ENCODE measurements at regions not wholly inside any gene's neighbourhood (a gene's known extent, or its start where the extent isn't known, plus 50 kb on each side); places are given as distances from the start of the nearest gene placed in this dataset.
"Not testable (repeated sequence)": the region's sequence is repeated elsewhere in the genome, so short reads cannot be mapped to it uniquely, and the experiment has no call there.

- H3K36me3 ChIP-seq (ENCODE audit: control insufficient read depth, insufficient read depth, low read length): no peaks in the 10 kb centered on the region
- H3K4me3 ChIP-seq (ENCODE audit: insufficient read depth, low read depth, low read length, poor library complexity, severe bottlenecking): no peak overlapping the region
- H3K9me3 ChIP-seq (ENCODE audit: control insufficient read depth, low read length): no peaks in the 10 kb centered on the region
- no peak for DNase-seq
- H3K4me1 ChIP-seq (ENCODE audit: control insufficient read depth, insufficient read depth, low read length, poor library complexity, severe bottlenecking): no peaks in the 10 kb centered on the region
- H3K27ac ChIP-seq (ENCODE audit: insufficient read depth, low read length, poor library complexity, severe bottlenecking): no peak overlapping the region
- H3K27me3 ChIP-seq (replicated peaks; ENCODE audit: control insufficient read depth, insufficient read depth, low read length, poor library complexity, severe bottlenecking): no peaks in the 10 kb centered on the region
These were observed 277.9 kb upstream of the HS6ST1 start for GRCh38 chr2:128596396-128597120.

GRCh38 chr2:128597121-128597762 is 278.6 kb upstream of the HS6ST1 start:
- Histone ChIP-seq H3K27ac (ENCODE audit: insufficient read depth, low read length, poor library complexity, severe bottlenecking) (no peak overlapping the region), H3K36me3 (ENCODE audit: control insufficient read depth, insufficient read depth, low read length) (no peaks in the 10 kb centered on the region), H3K27me3 (replicated peaks; ENCODE audit: control insufficient read depth, insufficient read depth, low read length, poor library complexity, severe bottlenecking) (no peaks in the 10 kb centered on the region), H3K9me3 (ENCODE audit: control insufficient read depth, low read length) (no peaks in the 10 kb centered on the region), H3K4me1 (ENCODE audit: control insufficient read depth, insufficient read depth, low read length, poor library complexity, severe bottlenecking) (no peaks in the 10 kb centered on the region), H3K4me3 (ENCODE audit: insufficient read depth, low read depth, low read length, poor library complexity, severe bottlenecking) (no peak overlapping the region)
- DNase-seq: no peak

DNA sequence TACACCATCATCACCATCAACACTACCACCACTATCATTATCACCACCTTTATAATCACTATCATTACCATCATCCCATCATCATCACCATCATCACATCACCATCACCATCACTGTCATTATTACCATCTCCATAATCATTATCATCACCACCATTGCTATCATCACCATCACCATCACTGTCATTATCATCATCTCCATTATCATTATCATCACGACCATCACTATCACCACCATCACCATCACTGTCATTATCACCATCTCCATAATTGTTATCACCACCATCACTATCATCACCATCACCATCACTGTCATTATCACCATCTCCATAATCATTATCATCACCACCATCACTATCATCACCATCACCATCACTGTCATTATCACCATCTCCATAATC is 279.6 kb upstream of the HS6ST1 start:
- not testable (repeated sequence) for H3K4me1 ChIP-seq (ENCODE audit: control insufficient read depth, insufficient read depth, low read length, poor library complexity, severe bottlenecking); H3K27ac ChIP-seq (ENCODE audit: insufficient read depth, low read length, poor library complexity, severe bottlenecking); H3K9me3 ChIP-seq (ENCODE audit: control insufficient read depth, low read length); H3K4me3 ChIP-seq (ENCODE audit: insufficient read depth, low read depth, low read length, poor library complexity, severe bottlenecking); DNase-seq; H3K27me3 ChIP-seq (replicated peaks; ENCODE audit: control insufficient read depth, insufficient read depth, low read length, poor library complexity, severe bottlenecking); H3K36me3 ChIP-seq (ENCODE audit: control insufficient read depth, insufficient read depth, low read length)

GRCh38 chr2:128598862-128599441 is 280.3 kb upstream of the HS6ST1 start:
- no peak overlapping the region for H3K4me3 ChIP-seq (ENCODE audit: insufficient read depth, low read depth, low read length, poor library complexity, severe bottlenecking)
- no peaks in the 10 kb centered on the region for H3K36me3 ChIP-seq (ENCODE audit: control insufficient read depth, insufficient read depth, low read length)
- H3K4me1 ChIP-seq (ENCODE audit: control insufficient read depth, insufficient read depth, low read length, poor library complexity, severe bottlenecking): no peaks in the 10 kb centered on the region
- no peaks in the 10 kb centered on the region for H3K9me3 ChIP-seq (ENCODE audit: control insufficient read depth, low read length)
- no peak for DNase-seq
- no peaks in the 10 kb centered on the region for H3K27me3 ChIP-seq (replicated peaks; ENCODE audit: control insufficient read depth, insufficient read depth, low read length, poor library complexity, severe bottlenecking)
- no peak overlapping the region for H3K27ac ChIP-seq (ENCODE audit: insufficient read depth, low read length, poor library complexity, severe bottlenecking)

DNA sequence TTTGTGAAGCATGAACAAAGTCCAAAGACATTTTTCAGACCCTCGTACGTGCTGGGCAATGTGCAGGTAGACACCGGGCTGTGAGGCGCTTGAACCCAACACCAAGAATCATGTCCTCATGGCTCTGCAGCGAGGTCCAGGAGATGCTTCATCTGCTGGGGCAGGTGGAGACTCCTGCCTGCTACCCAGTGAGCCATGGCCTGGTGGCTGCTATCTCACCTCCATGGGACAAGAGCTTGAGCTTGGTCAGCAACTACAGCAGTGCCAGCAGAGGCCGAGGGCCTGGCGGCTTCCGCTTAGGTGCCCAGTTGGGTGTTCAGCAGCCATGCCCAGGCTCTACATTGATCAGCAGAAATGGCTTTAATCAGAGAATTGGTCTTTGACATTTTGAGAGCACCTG is 281.0 kb upstream of the HS6ST1 start:
- Histone ChIP-seq H3K4me1 (ENCODE audit: control insufficient read depth, insufficient read depth, low read length, poor library complexity, severe bottlenecking) (no peaks in the 10 kb centered on the region), H3K36me3 (ENCODE audit: control insufficient read depth, insufficient read depth, low read length) (no peaks in the 10 kb centered on the region), H3K27me3 (replicated peaks; ENCODE audit: control insufficient read depth, insufficient read depth, low read length, poor library complexity, severe bottlenecking) (no peaks in the 10 kb centered on the region), H3K27ac (ENCODE audit: insufficient read depth, low read length, poor library complexity, severe bottlenecking) (no peak overlapping the region), H3K4me3 (ENCODE audit: insufficient read depth, low read depth, low read length, poor library complexity, severe bottlenecking) (no peak overlapping the region), H3K9me3 (ENCODE audit: control insufficient read depth, low read length) (no peaks in the 10 kb centered on the region)
- DNase-seq: no peak

GRCh38 chr2:128600581-128601297 is 282.1 kb upstream of the HS6ST1 start:
- Histone ChIP-seq H3K4me1 (ENCODE audit: control insufficient read depth, insufficient read depth, low read length, poor library complexity, severe bottlenecking) (no peaks in the 10 kb centered on the region), H3K27me3 (replicated peaks; ENCODE audit: control insufficient read depth, insufficient read depth, low read length, poor library complexity, severe bottlenecking) (no peaks in the 10 kb centered on the region), H3K9me3 (ENCODE audit: control insufficient read depth, low read length) (no peaks in the 10 kb centered on the region), H3K4me3 (ENCODE audit: insufficient read depth, low read depth, low read length, poor library complexity, severe bottlenecking) (no peak overlapping the region), H3K36me3 (ENCODE audit: control insufficient read depth, insufficient read depth, low read length) (no peaks in the 10 kb centered on the region), H3K27ac (ENCODE audit: insufficient read depth, low read length, poor library complexity, severe bottlenecking) (no peak overlapping the region)
- DNase-seq: no peak

- Histone ChIP-seq H3K4me3 (ENCODE audit: insufficient read depth, low read depth, low read length, poor library complexity, severe bottlenecking) (no peak overlapping the region), H3K36me3 (ENCODE audit: control insufficient read depth, insufficient read depth, low read length) (no peaks in the 10 kb centered on the region), H3K4me1 (ENCODE audit: control insufficient read depth, insufficient read depth, low read length, poor library complexity, severe bottlenecking) (no peaks in the 10 kb centered on the region), H3K9me3 (ENCODE audit: control insufficient read depth, low read length) (no peaks in the 10 kb centered on the region), H3K27me3 (replicated peaks; ENCODE audit: control insufficient read depth, insufficient read depth, low read length, poor library complexity, severe bottlenecking) (no peaks in the 10 kb centered on the region), H3K27ac (ENCODE audit: insufficient read depth, low read length, poor library complexity, severe bottlenecking) (no peak overlapping the region)
- DNase-seq: no peak
These were observed 282.8 kb upstream of the HS6ST1 start for GRCh38 chr2:128601298-128602037.

DNA sequence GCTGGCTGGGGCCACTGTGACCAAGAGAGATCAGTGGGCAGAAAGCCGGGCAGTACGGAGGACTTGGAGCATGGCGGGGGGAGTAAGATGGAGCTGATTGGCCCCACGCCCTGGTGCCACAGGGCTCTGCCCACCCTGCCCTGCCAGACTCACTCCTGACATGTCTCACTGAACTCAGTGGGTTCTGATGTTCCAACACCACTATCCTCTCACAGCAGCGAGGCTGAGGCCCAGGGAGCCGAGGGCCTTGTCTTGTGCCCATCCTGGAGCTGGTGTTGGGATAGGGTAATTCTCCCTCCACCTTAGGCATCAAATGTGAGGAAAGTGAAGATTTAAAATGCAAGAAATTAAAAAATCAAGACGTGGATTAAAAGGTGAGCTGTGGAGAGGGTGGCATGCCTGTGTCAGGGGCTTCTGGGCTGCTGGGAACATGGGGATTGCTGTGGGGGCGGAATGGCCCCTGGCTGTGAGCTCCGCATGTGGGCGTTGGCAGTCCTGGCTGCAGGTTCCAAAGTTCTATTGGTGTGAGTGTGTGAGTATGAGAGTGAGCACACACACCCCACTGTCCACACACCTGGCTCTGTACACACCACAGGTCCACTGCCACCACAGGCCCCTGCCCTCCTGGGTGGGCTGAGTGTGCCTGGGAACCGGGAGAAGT is 283.5 kb upstream of the HS6ST1 start:
- Histone ChIP-seq H3K4me1 (ENCODE audit: control insufficient read depth, insufficient read depth, low read length, poor library complexity, severe bottlenecking) (no peaks in the 10 kb centered on the region), H3K4me3 (ENCODE audit: insufficient read depth, low read depth, low read length, poor library complexity, severe bottlenecking) (no peak overlapping the region), H3K27me3 (replicated peaks; ENCODE audit: control insufficient read depth, insufficient read depth, low read length, poor library complexity, severe bottlenecking) (no peaks in the 10 kb centered on the region), H3K36me3 (ENCODE audit: control insufficient read depth, insufficient read depth, low read length) (no peaks in the 10 kb centered on the region), H3K9me3 (ENCODE audit: control insufficient read depth, low read length) (no peaks in the 10 kb centered on the region), H3K27ac (ENCODE audit: insufficient read depth, low read length, poor library complexity, severe bottlenecking) (no peak overlapping the region)
- DNase-seq: no peak

DNA sequence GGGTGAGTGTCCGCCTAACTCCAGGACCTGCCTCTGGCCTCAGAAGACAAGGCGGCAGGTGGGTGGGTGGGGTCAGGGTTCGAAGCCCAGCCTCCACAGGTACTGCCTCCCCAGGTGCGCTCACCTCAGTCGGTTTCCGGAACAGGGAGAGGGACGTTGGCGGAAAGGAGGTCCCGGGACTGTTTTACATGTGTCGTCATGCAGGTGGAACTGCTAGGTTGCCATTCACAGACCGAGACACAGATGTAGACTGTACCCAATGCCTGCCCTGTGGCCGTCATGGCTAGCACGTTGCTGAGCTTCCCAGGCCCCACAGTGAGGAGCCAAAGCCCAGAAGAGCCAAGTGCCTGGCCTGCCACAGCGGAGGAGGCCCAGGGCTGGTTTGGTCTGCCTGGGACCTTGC is 284.0 kb upstream of the HS6ST1 start:
- no peaks in the 10 kb centered on the region for H3K36me3 ChIP-seq (ENCODE audit: control insufficient read depth, insufficient read depth, low read length)
- no peak overlapping the region for H3K27ac ChIP-seq (ENCODE audit: insufficient read depth, low read length, poor library complexity, severe bottlenecking)
- no peaks in the 10 kb centered on the region for H3K4me1 ChIP-seq (ENCODE audit: control insufficient read depth, insufficient read depth, low read length, poor library complexity, severe bottlenecking)
- DNase-seq: no peak
- no peaks in the 10 kb centered on the region for H3K27me3 ChIP-seq (replicated peaks; ENCODE audit: control insufficient read depth, insufficient read depth, low read length, poor library complexity, severe bottlenecking)
- no peaks in the 10 kb centered on the region for H3K9me3 ChIP-seq (ENCODE audit: control insufficient read depth, low read length)
- no peak overlapping the region for H3K4me3 ChIP-seq (ENCODE audit: insufficient read depth, low read depth, low read length, poor library complexity, severe bottlenecking)
